ENCODE measurements at regions not wholly inside any gene's neighbourhood (a gene's known extent, or its start where the extent isn't known, plus 50 kb on each side); places are given as distances from the start of the nearest gene placed in this dataset.

GRCh38 chr1:208807446-208808127 is 563.4 kb upstream of the PLXNA2 start:
- H3K4me1 ChIP-seq: no peaks in the 10 kb centered on the region
- H3K4me3 ChIP-seq: no peak overlapping the region
- no peaks in the 10 kb centered on the region for H3K27me3 ChIP-seq
- 48 to 68% methylated on average over 3 to 4 of the region's 4 CpGs for WGBS, 2 donors (ENCODE audit: low coverage in 1 of 2)
- no peaks in the 10 kb centered on the region for H3K36me3 ChIP-seq
- no peak overlapping the region for H3K27ac ChIP-seq
- intact Hi-C loops (cut with DNase I; ENCODE audit: low total_unique reads): no loop called here
- H3K9me3 ChIP-seq: no peaks in the 10 kb centered on the region
- in situ Hi-C loops (cut with MboI; ENCODE audit: low pct_ligation_motif_present in 1 of 4, low pct_unique_long_range_greater_than_20kb in 1 of 4, low sequenced_read_pairs in 3 of 4): no loop called here
- no peak for DNase-seq
- TF ChIP-seq POLR2AphosphoS5 (IDR thresholded peaks at IDR 0.05) (no peak), EP300 (IDR thresholded peaks at IDR 0.05; ENCODE audit: low read depth) (no peak), POLR2A (IDR thresholded peaks at IDR 0.05) (no peak), CTCF (IDR thresholded peaks at IDR 0.05) (no peak)

GRCh38 chr1:208808301-208808700 is 564.1 kb upstream of the PLXNA2 start:
- no peaks in the 10 kb centered on the region for H3K27me3 ChIP-seq
- no peaks in the 10 kb centered on the region for H3K36me3 ChIP-seq
- DNase-seq: no peak
- intact Hi-C loops (cut with DNase I; ENCODE audit: low total_unique reads): no loop called here
- TF ChIP-seq EP300 (IDR thresholded peaks at IDR 0.05; ENCODE audit: low read depth) (no peak), POLR2A (IDR thresholded peaks at IDR 0.05) (no peak), POLR2AphosphoS5 (IDR thresholded peaks at IDR 0.05) (no peak), CTCF (IDR thresholded peaks at IDR 0.05) (no peak)
- no peaks in the 10 kb centered on the region for H3K4me1 ChIP-seq
- no peak overlapping the region for H3K27ac ChIP-seq
- no peak overlapping the region for H3K4me3 ChIP-seq
- no peaks in the 10 kb centered on the region for H3K9me3 ChIP-seq
- in situ Hi-C loops (cut with MboI; ENCODE audit: low pct_ligation_motif_present in 1 of 4, low pct_unique_long_range_greater_than_20kb in 1 of 4, low sequenced_read_pairs in 3 of 4): no loop called here
- 75 to 93% methylated on average over 1 of the region's 1 CpG for WGBS, 2 donors (ENCODE audit: low coverage in 1 of 2)

- no peak overlapping the region for H3K27ac ChIP-seq
- no peak overlapping the region for H3K4me3 ChIP-seq
- H3K9me3 ChIP-seq: no peaks in the 10 kb centered on the region
- in situ Hi-C loops (cut with MboI; ENCODE audit: low pct_ligation_motif_present in 1 of 4, low pct_unique_long_range_greater_than_20kb in 1 of 4, low sequenced_read_pairs in 3 of 4) (no loop called here), intact Hi-C loops (cut with DNase I; ENCODE audit: low total_unique reads) (no loop called here)
- H3K27me3 ChIP-seq: no peaks in the 10 kb centered on the region
- no peaks in the 10 kb centered on the region for H3K36me3 ChIP-seq
- WGBS, 2 donors (ENCODE audit: low coverage in 1 of 2): 88% methylated on average over 3 of the region's 3 CpGs; no CpG with 5 or more reads in 1 of the 2 donors
- no peak for DNase-seq
- TF ChIP-seq POLR2AphosphoS5 (IDR thresholded peaks at IDR 0.05) (no peak), POLR2A (IDR thresholded peaks at IDR 0.05) (no peak), EP300 (IDR thresholded peaks at IDR 0.05; ENCODE audit: low read depth) (no peak), CTCF (IDR thresholded peaks at IDR 0.05) (no peak)
- H3K4me1 ChIP-seq: no peaks in the 10 kb centered on the region
These were observed 565.7 kb upstream of the PLXNA2 start for GRCh38 chr1:208809876-208810275.

GRCh38 chr1:208818770-208819445 is 574.7 kb upstream of the PLXNA2 start:
- in situ Hi-C loops (cut with MboI; ENCODE audit: low pct_ligation_motif_present in 1 of 4, low pct_unique_long_range_greater_than_20kb in 1 of 4, low sequenced_read_pairs in 3 of 4) (no loop called here), intact Hi-C loops (cut with DNase I; ENCODE audit: low total_unique reads) (no loop called here)
- no peak overlapping the region for H3K27ac ChIP-seq
- no peak overlapping the region for H3K4me3 ChIP-seq
- H3K4me1 ChIP-seq: no peaks in the 10 kb centered on the region
- TF ChIP-seq EP300 (IDR thresholded peaks at IDR 0.05; ENCODE audit: low read depth) (no peak), POLR2AphosphoS5 (IDR thresholded peaks at IDR 0.05) (no peak), POLR2A (IDR thresholded peaks at IDR 0.05) (no peak), CTCF (IDR thresholded peaks at IDR 0.05) (no peak)
- H3K9me3 ChIP-seq: no peaks in the 10 kb centered on the region
- DNase-seq: no peak
- WGBS, 2 donors (ENCODE audit: low coverage in 1 of 2): 80 to 85% methylated on average over 8 of the region's 8 CpGs
- H3K36me3 ChIP-seq: no peaks in the 10 kb centered on the region
- H3K27me3 ChIP-seq: no peaks in the 10 kb centered on the region
